ENCODE measurements at regions not wholly inside any gene's neighbourhood (a gene's known extent, or its start where the extent isn't known, plus 50 kb on each side); places are given as distances from the start of the nearest gene placed in this dataset.
"Not testable (repeated sequence)": the region's sequence is repeated elsewhere in the genome, so short reads cannot be mapped to it uniquely, and the experiment has no call there.

DNA sequence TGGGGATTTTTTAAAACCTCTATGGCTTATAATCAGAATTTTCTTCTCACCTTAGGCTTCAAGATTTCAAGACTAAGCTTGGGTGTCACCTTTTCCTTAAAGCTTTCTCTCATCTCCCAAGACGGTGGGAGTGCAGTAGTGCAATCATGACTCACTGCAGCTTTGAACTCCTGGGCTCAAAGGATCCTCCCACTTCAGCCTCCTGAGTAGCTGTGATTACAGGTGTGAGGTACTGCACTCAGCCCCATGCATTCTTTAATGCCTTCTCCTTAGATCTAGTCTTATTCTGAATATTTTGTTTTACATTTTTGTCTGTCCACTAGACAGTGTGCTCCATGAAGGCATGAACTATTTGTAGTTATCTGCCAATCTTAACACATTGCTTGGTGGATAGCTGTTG, 55.7 kb upstream of the FAT3 start:
- Histone ChIP-seq H3K36me3 (ENCODE audit: control insufficient read depth in 3 of 3, insufficient read depth in 3 of 3, low read length in 3 of 3) (no peaks in the 10 kb centered on the region), H3K27ac (ENCODE audit: low read depth, low read length) (no peak overlapping the region), H3K27me3 (ENCODE audit: control insufficient read depth in 3 of 3, insufficient read depth in 3 of 3, low read length in 3 of 3) (no peaks in the 10 kb centered on the region), H3K9ac (ENCODE audit: low read depth in 1 of 3, low read length in 3 of 3) (no peak overlapping the region), H3K4me1 (ENCODE audit: control insufficient read depth in 3 of 3, insufficient read depth in 3 of 3, low read length in 3 of 3) (no peaks in the 10 kb centered on the region), H3K4me3 (ENCODE audit: low read length in 3 of 3) (no peak overlapping the region), H3K9me3 (ENCODE audit: control insufficient read depth in 3 of 3, low read length in 3 of 3) (no peaks in the 10 kb centered on the region)

DNA sequence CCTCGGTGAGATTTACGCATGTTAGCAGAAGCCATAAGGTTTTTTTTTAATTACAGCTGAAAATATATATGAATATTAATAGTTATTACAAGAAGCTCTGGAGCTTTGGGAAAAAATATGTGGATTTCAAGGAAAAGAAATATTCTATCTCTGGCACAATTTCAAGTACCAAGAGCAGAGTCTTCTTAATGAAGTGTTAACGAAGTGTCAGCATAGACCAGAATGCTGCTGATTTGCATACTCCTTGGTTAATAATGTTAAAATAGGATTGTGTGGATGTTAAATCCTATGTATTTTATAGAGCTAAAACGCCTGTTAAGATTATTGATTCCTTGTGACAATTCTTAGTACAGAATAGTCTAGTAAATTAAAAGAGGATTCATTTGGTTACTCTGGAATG, 57.0 kb upstream of the FAT3 start:
- Histone ChIP-seq H3K9me3 (ENCODE audit: control insufficient read depth in 3 of 3, low read length in 3 of 3) (no peaks in the 10 kb centered on the region), H3K4me1 (ENCODE audit: control insufficient read depth in 3 of 3, insufficient read depth in 3 of 3, low read length in 3 of 3) (no peaks in the 10 kb centered on the region), H3K36me3 (ENCODE audit: control insufficient read depth in 3 of 3, insufficient read depth in 3 of 3, low read length in 3 of 3) (no peaks in the 10 kb centered on the region), H3K9ac (ENCODE audit: low read depth in 1 of 3, low read length in 3 of 3) (no peak overlapping the region), H3K27me3 (ENCODE audit: control insufficient read depth in 3 of 3, insufficient read depth in 3 of 3, low read length in 3 of 3) (no peaks in the 10 kb centered on the region), H3K4me3 (ENCODE audit: low read length in 3 of 3) (no peak overlapping the region), H3K27ac (ENCODE audit: low read depth, low read length) (no peak overlapping the region)

DNA sequence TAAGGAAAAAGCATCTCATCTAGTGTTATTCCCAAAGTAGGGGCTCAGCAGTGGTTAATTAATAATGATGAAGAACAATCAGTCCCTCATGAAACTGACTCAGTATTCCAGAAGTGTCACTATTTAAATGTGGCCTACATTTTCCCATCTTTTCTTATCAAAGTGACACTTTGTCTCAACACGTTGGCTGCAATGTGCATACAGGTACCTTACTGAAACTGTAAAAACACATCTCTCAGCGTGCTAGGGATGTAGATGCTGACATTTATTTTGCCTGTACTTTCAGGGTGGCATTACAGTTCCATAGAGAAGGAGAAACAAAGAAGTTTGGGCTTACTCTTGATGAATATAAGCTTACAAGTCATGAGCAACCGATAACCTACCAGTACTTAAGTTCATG, 58.3 kb upstream of the FAT3 start:
- Histone ChIP-seq H3K27ac (ENCODE audit: low read depth, low read length) (no peak overlapping the region), H3K27me3 (ENCODE audit: control insufficient read depth in 3 of 3, insufficient read depth in 3 of 3, low read length in 3 of 3) (no peaks in the 10 kb centered on the region), H3K9me3 (ENCODE audit: control insufficient read depth in 3 of 3, low read length in 3 of 3) (no peaks in the 10 kb centered on the region), H3K36me3 (ENCODE audit: control insufficient read depth in 3 of 3, insufficient read depth in 3 of 3, low read length in 3 of 3) (no peaks in the 10 kb centered on the region), H3K4me1 (ENCODE audit: control insufficient read depth in 3 of 3, insufficient read depth in 3 of 3, low read length in 3 of 3) (no peaks in the 10 kb centered on the region), H3K9ac (ENCODE audit: low read depth in 1 of 3, low read length in 3 of 3) (no peak overlapping the region), H3K4me3 (ENCODE audit: low read length in 3 of 3) (no peak overlapping the region)

GRCh38 chr11:92163879-92164278, 60.7 kb upstream of the FAT3 start:
- Histone ChIP-seq H3K4me3 (ENCODE audit: low read length in 3 of 3) (no peak overlapping the region), H3K36me3 (ENCODE audit: control insufficient read depth in 3 of 3, insufficient read depth in 3 of 3, low read length in 3 of 3) (no peaks in the 10 kb centered on the region), H3K27ac (ENCODE audit: low read depth, low read length) (no peak overlapping the region), H3K27me3 (ENCODE audit: control insufficient read depth in 3 of 3, insufficient read depth in 3 of 3, low read length in 3 of 3) (no peaks in the 10 kb centered on the region), H3K9me3 (ENCODE audit: control insufficient read depth in 3 of 3, low read length in 3 of 3) (no peaks in the 10 kb centered on the region), H3K9ac (ENCODE audit: low read depth in 1 of 3, low read length in 3 of 3) (no peak overlapping the region), H3K4me1 (ENCODE audit: control insufficient read depth in 3 of 3, insufficient read depth in 3 of 3, low read length in 3 of 3) (no peaks in the 10 kb centered on the region)

DNA sequence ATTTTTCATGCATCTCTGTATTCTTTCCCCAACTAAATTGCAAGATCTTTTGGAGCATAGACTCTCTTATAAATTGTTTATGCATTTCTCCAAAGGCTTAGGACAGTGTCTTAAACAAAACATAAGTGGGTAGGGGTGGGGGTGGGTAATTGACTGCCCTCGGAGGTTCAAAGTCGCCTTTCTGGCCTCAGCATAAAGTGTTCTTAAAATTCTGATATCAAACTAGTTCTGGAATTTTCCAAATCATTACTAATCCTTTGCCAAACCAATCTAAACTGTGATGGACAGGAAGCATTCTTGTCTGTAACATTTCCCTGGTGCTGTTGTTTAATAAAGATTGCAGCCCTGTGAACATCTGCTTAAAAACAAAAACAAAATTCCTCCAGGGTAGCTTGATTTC, 61.8 kb upstream of the FAT3 start:
- Histone ChIP-seq H3K9ac (ENCODE audit: low read depth in 1 of 3, low read length in 3 of 3) (no peak overlapping the region), H3K36me3 (ENCODE audit: control insufficient read depth in 3 of 3, insufficient read depth in 3 of 3, low read length in 3 of 3) (no peaks in the 10 kb centered on the region), H3K9me3 (ENCODE audit: control insufficient read depth in 3 of 3, low read length in 3 of 3) (no peaks in the 10 kb centered on the region), H3K27ac (ENCODE audit: low read depth, low read length) (no peak overlapping the region), H3K27me3 (ENCODE audit: control insufficient read depth in 3 of 3, insufficient read depth in 3 of 3, low read length in 3 of 3) (no peaks in the 10 kb centered on the region), H3K4me3 (ENCODE audit: low read length in 3 of 3) (no peak overlapping the region), H3K4me1 (ENCODE audit: control insufficient read depth in 3 of 3, insufficient read depth in 3 of 3, low read length in 3 of 3) (no peaks in the 10 kb centered on the region)

- Histone ChIP-seq H3K9me3 (ENCODE audit: control insufficient read depth in 3 of 3, low read length in 3 of 3) (no peaks in the 10 kb centered on the region), H3K36me3 (ENCODE audit: control insufficient read depth in 3 of 3, insufficient read depth in 3 of 3, low read length in 3 of 3) (no peaks in the 10 kb centered on the region), H3K27me3 (ENCODE audit: control insufficient read depth in 3 of 3, insufficient read depth in 3 of 3, low read length in 3 of 3) (no peaks in the 10 kb centered on the region), H3K4me1 (ENCODE audit: control insufficient read depth in 3 of 3, insufficient read depth in 3 of 3, low read length in 3 of 3) (no peaks in the 10 kb centered on the region), H3K27ac (ENCODE audit: low read depth, low read length) (no peak overlapping the region), H3K4me3 (ENCODE audit: low read length in 3 of 3) (no peak overlapping the region), H3K9ac (ENCODE audit: low read depth in 1 of 3, low read length in 3 of 3) (no peak overlapping the region)
Observed at GRCh38 chr11:92159931-92160330, 64.7 kb upstream of the FAT3 start.

DNA sequence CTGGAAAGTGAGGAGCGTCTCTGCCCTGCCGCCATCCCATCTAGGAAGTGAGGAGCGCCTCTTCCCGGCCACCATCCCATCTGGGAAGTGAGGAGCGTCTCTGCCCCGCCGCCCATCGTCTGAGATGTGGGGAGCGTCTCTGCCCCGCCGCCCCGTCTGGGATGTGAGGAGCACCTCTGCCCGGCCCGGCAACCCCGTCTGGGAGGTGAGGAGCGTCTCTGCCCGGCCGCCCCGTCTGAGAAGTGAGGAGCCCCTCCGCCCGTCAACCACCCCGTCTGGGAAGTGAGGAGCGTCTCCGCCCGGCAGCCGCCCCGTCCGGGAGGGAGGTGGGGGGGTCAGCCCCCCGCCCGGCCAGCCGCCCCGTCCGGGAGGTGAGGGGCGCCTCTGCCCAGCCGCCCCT, 67.2 kb upstream of the FAT3 start:
- H3K9me3 ChIP-seq (ENCODE audit: control insufficient read depth in 3 of 3, low read length in 3 of 3); H3K27me3 ChIP-seq (ENCODE audit: control insufficient read depth in 3 of 3, insufficient read depth in 3 of 3, low read length in 3 of 3); H3K9ac ChIP-seq (ENCODE audit: low read depth in 1 of 3, low read length in 3 of 3); H3K36me3 ChIP-seq (ENCODE audit: control insufficient read depth in 3 of 3, insufficient read depth in 3 of 3, low read length in 3 of 3); H3K4me1 ChIP-seq (ENCODE audit: control insufficient read depth in 3 of 3, insufficient read depth in 3 of 3, low read length in 3 of 3); H3K27ac ChIP-seq (ENCODE audit: low read depth, low read length); H3K4me3 ChIP-seq (ENCODE audit: low read length in 3 of 3): not testable (repeated sequence)

GRCh38 chr11:92154611-92155010, 70.0 kb upstream of the FAT3 start:
- no peak overlapping the region for H3K4me3 ChIP-seq (ENCODE audit: low read length in 3 of 3)
- H3K27me3 ChIP-seq (ENCODE audit: control insufficient read depth in 3 of 3, insufficient read depth in 3 of 3, low read length in 3 of 3): no peaks in the 10 kb centered on the region
- no peaks in the 10 kb centered on the region for H3K4me1 ChIP-seq (ENCODE audit: control insufficient read depth in 3 of 3, insufficient read depth in 3 of 3, low read length in 3 of 3)
- no peak overlapping the region for H3K9ac ChIP-seq (ENCODE audit: low read depth in 1 of 3, low read length in 3 of 3)
- no peaks in the 10 kb centered on the region for H3K9me3 ChIP-seq (ENCODE audit: control insufficient read depth in 3 of 3, low read length in 3 of 3)
- H3K27ac ChIP-seq (ENCODE audit: low read depth, low read length): no peak overlapping the region
- H3K36me3 ChIP-seq (ENCODE audit: control insufficient read depth in 3 of 3, insufficient read depth in 3 of 3, low read length in 3 of 3): no peaks in the 10 kb centered on the region

GRCh38 chr11:92154110-92154509, 70.5 kb upstream of the FAT3 start:
- H3K36me3 ChIP-seq (ENCODE audit: control insufficient read depth in 3 of 3, insufficient read depth in 3 of 3, low read length in 3 of 3): no peaks in the 10 kb centered on the region
- no peaks in the 10 kb centered on the region for H3K4me1 ChIP-seq (ENCODE audit: control insufficient read depth in 3 of 3, insufficient read depth in 3 of 3, low read length in 3 of 3)
- H3K4me3 ChIP-seq (ENCODE audit: low read length in 3 of 3): no peak overlapping the region
- H3K27ac ChIP-seq (ENCODE audit: low read depth, low read length): no peak overlapping the region
- no peak overlapping the region for H3K9ac ChIP-seq (ENCODE audit: low read depth in 1 of 3, low read length in 3 of 3)
- no peaks in the 10 kb centered on the region for H3K9me3 ChIP-seq (ENCODE audit: control insufficient read depth in 3 of 3, low read length in 3 of 3)
- H3K27me3 ChIP-seq (ENCODE audit: control insufficient read depth in 3 of 3, insufficient read depth in 3 of 3, low read length in 3 of 3): no peaks in the 10 kb centered on the region

DNA sequence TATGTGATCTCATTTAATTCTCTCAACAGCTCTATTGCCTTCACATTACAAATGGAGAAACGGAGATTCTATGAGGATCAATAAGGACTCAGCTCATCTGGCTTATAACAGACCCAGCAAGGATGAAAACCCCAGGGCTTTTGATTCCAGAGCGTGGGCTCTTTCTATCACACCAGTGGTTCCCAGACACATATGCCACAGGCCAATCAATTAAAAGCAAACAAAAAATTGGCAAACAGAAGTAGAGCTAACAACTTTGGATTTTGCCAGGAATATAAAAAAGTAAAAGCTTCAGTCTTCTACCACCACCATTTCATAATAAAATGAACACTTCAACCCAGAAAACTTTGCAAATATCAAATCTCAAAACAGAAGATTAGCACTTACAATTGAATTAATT, 71.1 kb upstream of the FAT3 start:
- H3K36me3 ChIP-seq (ENCODE audit: control insufficient read depth in 3 of 3, insufficient read depth in 3 of 3, low read length in 3 of 3): no peaks in the 10 kb centered on the region
- no peak overlapping the region for H3K27ac ChIP-seq (ENCODE audit: low read depth, low read length)

GRCh38 chr11:92152245-92152644, 72.4 kb upstream of the FAT3 start:
- Histone ChIP-seq H3K27me3 (ENCODE audit: control insufficient read depth in 3 of 3, insufficient read depth in 3 of 3, low read length in 3 of 3) (no peaks in the 10 kb centered on the region), H3K9ac (ENCODE audit: low read depth in 1 of 3, low read length in 3 of 3) (no peak overlapping the region), H3K9me3 (ENCODE audit: control insufficient read depth in 3 of 3, low read length in 3 of 3) (no peaks in the 10 kb centered on the region), H3K36me3 (ENCODE audit: control insufficient read depth in 3 of 3, insufficient read depth in 3 of 3, low read length in 3 of 3) (no peaks in the 10 kb centered on the region), H3K27ac (ENCODE audit: low read depth, low read length) (no peak overlapping the region), H3K4me1 (ENCODE audit: control insufficient read depth in 3 of 3, insufficient read depth in 3 of 3, low read length in 3 of 3) (no peaks in the 10 kb centered on the region), H3K4me3 (ENCODE audit: low read length in 3 of 3) (no peak overlapping the region)

More for the DNA sequence above, 71.1 kb upstream of the FAT3 start:
- Histone ChIP-seq H3K9ac (ENCODE audit: low read depth in 1 of 3, low read length in 3 of 3) (no peak overlapping the region), H3K27me3 (ENCODE audit: control insufficient read depth in 3 of 3, insufficient read depth in 3 of 3, low read length in 3 of 3) (no peaks in the 10 kb centered on the region), H3K4me3 (ENCODE audit: low read length in 3 of 3) (no peak overlapping the region), H3K4me1 (ENCODE audit: control insufficient read depth in 3 of 3, insufficient read depth in 3 of 3, low read length in 3 of 3) (no peaks in the 10 kb centered on the region), H3K9me3 (ENCODE audit: control insufficient read depth in 3 of 3, low read length in 3 of 3) (no peaks in the 10 kb centered on the region)

Measured in skeletal muscle tissue (tissue), 3 donors.